GM23338 (cell line): ENCODE measurements at regions not wholly inside any gene's neighbourhood (a gene's known extent, or its start where the extent isn't known, plus 50 kb on each side); places are given as distances from the start of the nearest gene placed in this dataset.

Experiments used
- ATAC-seq: fragments of 200-7000 bp; cut with Tn5 transposase; 3 replicates; pipeline ENCODE4 v1.9.1; 2020
- DNase-seq: peaks from one replicate; pipeline ENCODE4 v3.0.0-alpha.2; 2015; ENCODE audit warnings: low spot score
- H2AFZ ChIP-seq: fragments of 200-600 bp; sonication (generic); 2 replicates; pipeline ENCODE4 v1.8.0; 2016; ENCODE audit warnings: antibody characterized with exemption, mild to moderate bottlenecking, moderate library complexity
- H3F3A ChIP-seq: fragments of 200-600 bp; sonication (generic); replicated peaks from 2 replicates; pipeline ENCODE4 v1.8.0; 2017; ENCODE audit warnings: antibody characterized with exemption, mixed run types, low read depth
- H3K27ac ChIP-seq: fragments of 200-600 bp; sonication (generic); 2 replicates; pipeline ENCODE4 v1.6.1; 2016; ENCODE audit warnings: low read depth
- H3K27me3 ChIP-seq: fragments of 200-600 bp; sonication (generic); 2 replicates; pipeline ENCODE4 v1.8.0; 2016; ENCODE audit warnings: mild to moderate bottlenecking, mixed run types, moderate library complexity; ENCODE audit not compliant: insufficient read depth
- H3K36me3 ChIP-seq: fragments of 200-600 bp; sonication (generic); 2 replicates; pipeline ENCODE4 v1.8.0; 2016; ENCODE audit warnings: mild to moderate bottlenecking; ENCODE audit not compliant: insufficient read depth
- H3K4me1 ChIP-seq: fragments of 200-600 bp; sonication (generic); 2 replicates; pipeline ENCODE4 v1.8.0; 2016; ENCODE audit warnings: mild to moderate bottlenecking, moderate library complexity; ENCODE audit not compliant: insufficient read depth
- H3K4me2 ChIP-seq: fragments of 200-600 bp; sonication (generic); 2 replicates; pipeline ENCODE4 v1.7.1; 2017; ENCODE audit warnings: mixed run types
- H3K4me3 ChIP-seq: fragments of 200-600 bp; sonication (generic); 2 replicates; pipeline ENCODE4 v1.6.1; 2016; ENCODE audit warnings: mixed run types
- H3K79me2 ChIP-seq: fragments of 200-600 bp; sonication (generic); replicated peaks from 2 replicates; pipeline ENCODE4 v1.8.0; 2017; ENCODE audit warnings: mild to moderate bottlenecking; ENCODE audit not compliant: insufficient read depth
- H3K9me2 ChIP-seq: fragments of 200-600 bp; sonication (generic); 2 replicates; pipeline ENCODE4 v1.8.0; 2017; ENCODE audit not compliant: insufficient read depth
- H4K20me1 ChIP-seq: fragments of 200-600 bp; sonication (generic); replicated peaks from 2 replicates; pipeline ENCODE4 v1.8.0; 2017; ENCODE audit warnings: mild to moderate bottlenecking; ENCODE audit not compliant: insufficient read depth
- H3K27ac Mint-ChIP-seq: 2 replicates; pipeline ENCODE4 v1.8.0; 2020; ENCODE audit warnings: inconsistent platforms, mild to moderate bottlenecking, moderate library complexity, mixed read lengths
- H3K27me3 Mint-ChIP-seq: 3 replicates; pipeline ENCODE4 v1.8.0; 2022; ENCODE audit warnings: low read depth, mild to moderate bottlenecking, moderate library complexity, mixed read lengths, inconsistent platforms; ENCODE audit not compliant: insufficient read depth, poor library complexity
- H3K36me3 Mint-ChIP-seq: 3 replicates; pipeline ENCODE4 v1.8.0; 2021; ENCODE audit warnings: low read depth, mild to moderate bottlenecking, inconsistent platforms, moderate library complexity, mixed read lengths
- H3K4me1 Mint-ChIP-seq: 3 replicates; pipeline ENCODE4 v1.8.0; 2020; ENCODE audit warnings: mild to moderate bottlenecking, inconsistent platforms, mixed read lengths
- H3K4me3 Mint-ChIP-seq: 3 replicates; pipeline ENCODE4 v1.8.0; 2021; ENCODE audit warnings: moderate library complexity, mild to moderate bottlenecking, inconsistent platforms, mixed read lengths
- H3K9me3 Mint-ChIP-seq: 3 replicates; pipeline ENCODE4 v1.8.0; 2020; ENCODE audit warnings: moderate library complexity, mild to moderate bottlenecking, inconsistent platforms, mixed read lengths
- CTCF ChIP-seq, 2 experiments: fragments of 200-600 bp in 1 of 2; sonication (generic) in 1 of 2; conservative IDR thresholded peaks; 2 replicates each; pipeline versions ENCODE4 v1.5.1 to v1.6.1; 2016 to 2017; ENCODE audit warnings: antibody characterized with exemption in 2 of 2, low read depth in 2 of 2, mild to moderate bottlenecking in 2 of 2, moderate library complexity in 1 of 2
- EZH2 ChIP-seq: fragments of 200-600 bp; sonication (generic); IDR thresholded peaks from one replicate; pipeline ENCODE4 v1.8.0; 2017; ENCODE audit warnings: antibody characterized with exemption, mild to moderate bottlenecking, low read depth; ENCODE audit not compliant: unreplicated experiment
- JUNB ChIP-seq: IDR thresholded peaks from one replicate; pipeline ENCODE4 v1.6.1; 2016; ENCODE audit warnings: antibody characterized with exemption; ENCODE audit not compliant: unreplicated experiment
- NANOG ChIP-seq: IDR thresholded peaks from 2 replicates; pipeline ENCODE4 v1.6.1; 2016; ENCODE audit warnings: antibody characterized with exemption, borderline replicate concordance
- POLR2AphosphoS5 ChIP-seq: IDR thresholded peaks from 2 replicates; pipeline ENCODE4 v1.6.1; 2016; ENCODE audit warnings: antibody characterized with exemption, low read depth
- STAT1 ChIP-seq: IDR thresholded peaks from one replicate; pipeline ENCODE4 v1.6.1; 2016; ENCODE audit warnings: antibody characterized with exemption; ENCODE audit not compliant: unreplicated experiment
- ZNF331 ChIP-seq: fragments of 250-450 bp; sonication (Bioruptor Pico); IDR thresholded peaks from 2 replicates; pipeline ENCODE4 v1.5.0; 2020; ENCODE audit warnings: low read depth, mild to moderate bottlenecking, moderate library complexity
- TF ChIP-seq, protein P1 (sequence below): fragments of 250-450 bp; sonication (Bioruptor Pico); IDR thresholded peaks from 2 replicates; pipeline ENCODE4 v1.5.0; 2020; ENCODE audit warnings: mild to moderate bottlenecking, moderate library complexity

DNA sequence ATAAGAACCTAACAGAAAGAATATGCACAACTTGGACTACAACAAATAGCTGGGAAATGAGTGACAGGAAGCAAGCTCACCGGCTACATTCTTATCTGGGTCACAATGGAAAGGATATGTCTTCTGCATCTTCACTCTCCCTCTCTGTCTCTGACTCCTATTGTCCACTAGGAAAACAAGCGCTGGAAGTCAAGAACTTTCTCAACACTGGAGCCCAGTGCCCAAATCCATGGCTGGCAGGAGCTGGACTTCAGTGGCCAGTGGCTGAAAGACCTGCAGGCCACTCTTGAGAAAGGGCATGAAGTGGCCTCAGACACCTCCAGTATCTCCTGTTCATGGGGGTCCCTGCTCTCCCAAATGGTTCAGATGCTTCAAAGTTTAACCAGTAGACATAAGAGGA is 62.0 kb downstream of the FAM50B start (continued):
- TF ChIP-seq, protein P1, sequence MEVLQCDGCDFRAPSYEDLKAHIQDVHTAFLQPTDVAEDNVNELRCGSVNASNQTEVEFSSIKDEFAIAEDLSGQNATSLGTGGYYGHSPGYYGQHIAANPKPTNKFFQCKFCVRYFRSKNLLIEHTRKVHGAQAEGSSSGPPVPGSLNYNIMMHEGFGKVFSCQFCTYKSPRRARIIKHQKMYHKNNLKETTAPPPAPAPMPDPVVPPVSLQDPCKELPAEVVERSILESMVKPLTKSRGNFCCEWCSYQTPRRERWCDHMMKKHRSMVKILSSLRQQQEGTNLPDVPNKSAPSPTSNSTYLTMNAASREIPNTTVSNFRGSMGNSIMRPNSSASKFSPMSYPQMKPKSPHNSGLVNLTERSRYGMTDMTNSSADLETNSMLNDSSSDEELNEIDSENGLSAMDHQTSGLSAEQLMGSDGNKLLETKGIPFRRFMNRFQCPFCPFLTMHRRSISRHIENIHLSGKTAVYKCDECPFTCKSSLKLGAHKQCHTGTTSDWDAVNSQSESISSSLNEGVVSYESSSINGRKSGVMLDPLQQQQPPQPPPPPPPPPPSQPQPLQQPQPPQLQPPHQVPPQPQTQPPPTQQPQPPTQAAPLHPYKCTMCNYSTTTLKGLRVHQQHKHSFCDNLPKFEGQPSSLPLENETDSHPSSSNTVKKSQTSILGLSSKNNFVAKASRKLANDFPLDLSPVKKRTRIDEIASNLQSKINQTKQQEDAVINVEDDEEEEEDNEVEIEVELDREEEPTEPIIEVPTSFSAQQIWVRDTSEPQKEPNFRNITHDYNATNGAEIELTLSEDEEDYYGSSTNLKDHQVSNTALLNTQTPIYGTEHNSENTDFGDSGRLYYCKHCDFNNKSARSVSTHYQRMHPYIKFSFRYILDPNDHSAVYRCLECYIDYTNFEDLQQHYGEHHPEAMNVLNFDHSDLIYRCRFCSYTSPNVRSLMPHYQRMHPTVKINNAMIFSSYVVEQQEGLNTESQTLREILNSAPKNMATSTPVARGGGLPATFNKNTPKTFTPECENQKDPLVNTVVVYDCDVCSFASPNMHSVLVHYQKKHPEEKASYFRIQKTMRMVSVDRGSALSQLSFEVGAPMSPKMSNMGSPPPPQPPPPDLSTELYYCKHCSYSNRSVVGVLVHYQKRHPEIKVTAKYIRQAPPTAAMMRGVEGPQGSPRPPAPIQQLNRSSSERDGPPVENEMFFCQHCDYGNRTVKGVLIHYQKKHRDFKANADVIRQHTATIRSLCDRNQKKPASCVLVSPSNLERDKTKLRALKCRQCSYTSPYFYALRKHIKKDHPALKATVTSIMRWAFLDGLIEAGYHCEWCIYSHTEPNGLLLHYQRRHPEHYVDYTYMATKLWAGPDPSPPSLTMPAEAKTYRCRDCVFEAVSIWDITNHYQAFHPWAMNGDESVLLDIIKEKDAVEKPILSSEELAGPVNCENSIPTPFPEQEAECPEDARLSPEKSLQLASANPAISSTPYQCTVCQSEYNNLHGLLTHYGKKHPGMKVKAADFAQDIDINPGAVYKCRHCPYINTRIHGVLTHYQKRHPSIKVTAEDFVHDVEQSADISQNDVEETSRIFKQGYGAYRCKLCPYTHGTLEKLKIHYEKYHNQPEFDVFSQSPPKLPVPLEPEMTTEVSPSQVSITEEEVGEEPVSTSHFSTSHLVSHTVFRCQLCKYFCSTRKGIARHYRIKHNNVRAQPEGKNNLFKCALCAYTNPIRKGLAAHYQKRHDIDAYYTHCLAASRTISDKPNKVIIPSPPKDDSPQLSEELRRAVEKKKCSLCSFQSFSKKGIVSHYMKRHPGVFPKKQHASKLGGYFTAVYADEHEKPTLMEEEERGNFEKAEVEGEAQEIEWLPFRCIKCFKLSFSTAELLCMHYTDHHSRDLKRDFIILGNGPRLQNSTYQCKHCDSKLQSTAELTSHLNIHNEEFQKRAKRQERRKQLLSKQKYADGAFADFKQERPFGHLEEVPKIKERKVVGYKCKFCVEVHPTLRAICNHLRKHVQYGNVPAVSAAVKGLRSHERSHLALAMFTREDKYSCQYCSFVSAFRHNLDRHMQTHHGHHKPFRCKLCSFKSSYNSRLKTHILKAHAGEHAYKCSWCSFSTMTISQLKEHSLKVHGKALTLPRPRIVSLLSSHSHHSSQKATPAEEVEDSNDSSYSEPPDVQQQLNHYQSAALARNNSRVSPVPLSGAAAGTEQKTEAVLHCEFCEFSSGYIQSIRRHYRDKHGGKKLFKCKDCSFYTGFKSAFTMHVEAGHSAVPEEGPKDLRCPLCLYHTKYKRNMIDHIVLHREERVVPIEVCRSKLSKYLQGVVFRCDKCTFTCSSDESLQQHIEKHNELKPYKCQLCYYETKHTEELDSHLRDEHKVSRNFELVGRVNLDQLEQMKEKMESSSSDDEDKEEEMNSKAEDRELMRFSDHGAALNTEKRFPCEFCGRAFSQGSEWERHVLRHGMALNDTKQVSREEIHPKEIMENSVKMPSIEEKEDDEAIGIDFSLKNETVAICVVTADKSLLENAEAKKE (CRISPR knock-in tag), result no peak

- DNase-seq (no peak), ATAC-seq (no peak)
- no peak overlapping the region for H2AFZ ChIP-seq
- H3K27me3 ChIP-seq, result no peaks in the 10 kb centered on the region
- peaks cover 7% of the 10 kb centered on the region for H3K4me1 ChIP-seq
- H3K27ac ChIP-seq, result no peak overlapping the region
- peaks cover 3% of the 10 kb centered on the region; the same call in 1 of the 2 replicates for H3K9me2 ChIP-seq
- Mint-ChIP-seq H3K4me1 (peaks cover 23% of the 10 kb centered on the region), H3K36me3 (peaks cover 3% of the 10 kb centered on the region; the same call in 1 of the 3 replicates), H3K27ac (no peak overlapping the region), H3K9me3 (peaks cover 10% of the 10 kb centered on the region), H3K4me3 (no peak overlapping the region), H3K27me3 (peaks cover 9% of the 10 kb centered on the region)
- H3K4me3 ChIP-seq, result no peak overlapping the region
- H3K79me2 ChIP-seq, result no peaks in the 10 kb centered on the region
- no peaks in the 10 kb centered on the region for H3F3A ChIP-seq
- H4K20me1 ChIP-seq, result no peaks in the 10 kb centered on the region
- no peaks in the 10 kb centered on the region for H3K36me3 ChIP-seq
- H3K4me2 ChIP-seq, result no peak overlapping the region
- TF ChIP-seq POLR2AphosphoS5 (no peak), JUNB (no peak), STAT1 (no peak), CTCF (conservative IDR thresholded peaks at IDR 0.05; ENCODE audit: low read depth in 2 of 2) (no peak), NANOG (no peak), ZNF331 (CRISPR knock-in tag) (no peak), EZH2 (no peak)
Measured at GRCh38 chr6:3911614-3912336, 62.6 kb downstream of the FAM50B start.
